HepG2 (cell line): ENCODE measurements at regions not wholly inside any gene's neighbourhood (a gene's known extent, or its start where the extent isn't known, plus 50 kb on each side); places are given as distances from the start of the nearest gene placed in this dataset.

Experiments
- ATAC-seq: fragments of 200-7000 bp; cut with Tn5 transposase; 3 replicates; pipeline ENCODE4 v1.9.1; 2020; ENCODE audit warnings: mild to moderate bottlenecking, moderate library complexity
- BruUV-seq: library from RNA; stranded (reverse); fragments of 400-500 nt; replicated peaks from 2 replicates; lab custom pipeline; 2021; lab: Mats Ljungman, UMichigan
- CTCF ChIA-PET: fragments of 300-600 bp; formaldehyde crosslinking; extraction: SDS; loops from one replicate; lab custom pipeline; 2021; ENCODE audit warnings: low total read pairs, inconsistent platforms, low intra/inter-chr PET ratio; lab: Yijun Ruan, JAX
- POLR2A ChIA-PET: fragments of 350-600 bp; sonication (Branson Sonifier 250); formaldehyde crosslinking; loops from one replicate; lab custom pipeline; 2020; ENCODE audit warnings: antibody characterized with exemption, inconsistent platforms; lab: Yijun Ruan, JAX
- DNase-seq: peaks from one replicate; pipeline ENCODE4 v3.0.0-alpha.2; 2015; ENCODE audit warnings: low spot score
- FAIRE-seq: peaks from 3 replicates; lab custom pipeline; 2011; peaks lifted over from hg19 to GRCh38; lab: Jason Lieb, UNC
- H2AFZ ChIP-seq: one replicate; pipeline ENCODE4 v1.6.1; 2011; ENCODE audit warnings: low read length, inconsistent platforms
- H3K27ac ChIP-seq: fragments of 300-600 bp; 3 replicates; pipeline ENCODE4 v1.8.0; 2011; ENCODE audit warnings: mixed run types, mild to moderate bottlenecking, mixed read lengths, low read length, inconsistent platforms; ENCODE audit not compliant: insufficient read depth; ENCODE audit errors: extremely low read length
- H3K27me3 ChIP-seq, 2 experiments: fragments of 200-600 bp in 1 of 2; 2 replicates in 1 of 2; 3 replicates in 1 of 2; pipeline versions ENCODE4 v1.6.0 to v1.8.0; 2011; ENCODE audit warnings: low read length in 2 of 2, mild to moderate bottlenecking in 2 of 2, moderate library complexity in 2 of 2, inconsistent platforms in 1 of 2; ENCODE audit not compliant: insufficient read depth in 2 of 2, control insufficient read depth in 1 of 2
- H3K36me3 ChIP-seq, 2 experiments: fragments of 200-600 bp in 1 of 2; replicated peaks in 1 of 2; 2 replicates in 1 of 2; 3 replicates in 1 of 2; pipeline versions ENCODE4 v1.5.1 to v1.8.0; 2011; ENCODE audit warnings: low read length in 2 of 2, inconsistent platforms in 1 of 2; ENCODE audit not compliant: insufficient read depth in 2 of 2, control insufficient read depth in 1 of 2
- H3K4me1 ChIP-seq: 2 replicates; pipeline ENCODE4 v1.5.1; 2012; ENCODE audit warnings: low read length, inconsistent platforms; ENCODE audit not compliant: insufficient read depth
- H3K4me2 ChIP-seq: 2 replicates; pipeline ENCODE4 v1.6.0; 2011; ENCODE audit warnings: low read depth, low read length, inconsistent platforms
- H3K4me3 ChIP-seq, 3 experiments: fragments of 200-600 bp in 1 of 3; sonication (generic), shearing (Covaris generic) in 1 of 3; replicated peaks in 1 of 3; 2 replicates each; pipeline ENCODE4 v1.5.1; 2011 to 2016; ENCODE audit warnings: low read length in 3 of 3, inconsistent platforms in 2 of 3, low read depth in 2 of 3, mild to moderate bottlenecking in 2 of 3, control low read depth in 1 of 3, mixed read lengths in 1 of 3; ENCODE audit not compliant: insufficient read depth in 1 of 3
- H3K79me2 ChIP-seq: one replicate; pipeline ENCODE4 v1.6.1; 2011; ENCODE audit warnings: low read length, inconsistent platforms; ENCODE audit not compliant: insufficient read depth
- H3K9ac ChIP-seq: 2 replicates; pipeline ENCODE4 v1.6.0; 2011; ENCODE audit warnings: mild to moderate bottlenecking, low read depth, low read length, inconsistent platforms; ENCODE audit not compliant: insufficient read depth
- H3K9me3 ChIP-seq: 2 replicates; pipeline ENCODE4 v1.5.1; 2012; ENCODE audit warnings: mild to moderate bottlenecking, low read length
- H4K20me1 ChIP-seq: 2 replicates; pipeline ENCODE4 v1.6.0; 2011; ENCODE audit warnings: inconsistent platforms, mild to moderate bottlenecking, low read length, moderate library complexity; ENCODE audit not compliant: insufficient read depth
- MAFG ChIP-seq: sonication (generic); formaldehyde crosslinking; IDR thresholded peaks from 2 replicates; pipeline ENCODE4 v1.5.1; 2020; ENCODE audit warnings: mild to moderate bottlenecking, missing genetic modification reagents
- MTA1 ChIP-seq: sonication (generic); formaldehyde crosslinking; IDR thresholded peaks from 2 replicates; pipeline ENCODE4 v1.4.0; 2020; ENCODE audit warnings: missing genetic modification reagents, mild to moderate bottlenecking, borderline replicate concordance
- RFXAP ChIP-seq: sonication (generic); formaldehyde crosslinking; IDR thresholded peaks from 2 replicates; pipeline ENCODE4 v1.4.0; 2020; ENCODE audit warnings: missing genetic modification reagents, borderline replicate concordance
- SALL2 ChIP-seq: sonication (generic); formaldehyde crosslinking; IDR thresholded peaks from 2 replicates; pipeline ENCODE4 v1.8.1; 2023; ENCODE audit warnings: mild to moderate bottlenecking, missing genetic modification reagents, inconsistent platforms
- ZBTB2 ChIP-seq: sonication (generic); formaldehyde crosslinking; IDR thresholded peaks from 2 replicates; pipeline ENCODE4 v1.8.0; 2022; ENCODE audit warnings: low read depth, missing genetic modification reagents
- ZKSCAN5 ChIP-seq: sonication (generic); formaldehyde crosslinking; IDR thresholded peaks from 2 replicates; pipeline ENCODE4 v1.5.1; 2020; ENCODE audit warnings: mild to moderate bottlenecking, missing genetic modification reagents
- ZMYM2 ChIP-seq: sonication (generic); formaldehyde crosslinking; IDR thresholded peaks from 2 replicates; pipeline ENCODE4 v1.8.0; 2022; ENCODE audit warnings: mild to moderate bottlenecking, missing genetic modification reagents
- ZNF432 ChIP-seq: sonication (generic); formaldehyde crosslinking; IDR thresholded peaks from 2 replicates; pipeline ENCODE4 v1.5.0; 2020; ENCODE audit warnings: missing genetic modification reagents, mild to moderate bottlenecking, borderline replicate concordance
- WGBS: methylation state at CpG from one replicate; pipeline ENCODE4 v1.1.6; 2017; ENCODE audit warnings: low lambda C conversion rate; 5-methylcytosine and 5-hydroxymethylcytosine counted together
- in situ Hi-C: cut with HindIII; loops from 2 replicates; pipeline ENCODE4 v1.10.0; 2017; ENCODE audit warnings: low pct_unique_long_range_greater_than_20kb; ENCODE audit not compliant: extremely low pct_ligation_motif_present
- intact Hi-C: fragments of 100-400 bp; cut with micrococcal nuclease; formaldehyde crosslinking; loops from one replicate; pipeline ENCODE4 v1.10.0; 2022; ENCODE audit not compliant: unreplicated experiment

- no peaks in the 10 kb centered on the region for H3K36me3 ChIP-seq
- no peak for TF ChIP-seq ZMYM2 (CRISPR knock-in tag)
- no peak for TF ChIP-seq SALL2 (CRISPR knock-in tag)
- TF ChIP-seq MTA1 (CRISPR knock-in tag): no peak
- no peak for TF ChIP-seq ZKSCAN5 (CRISPR knock-in tag)
- TF ChIP-seq, all 625 proteins: peak for 0
- FAIRE-seq: no peak
- Histone ChIP-seq H3K9me3 (no peaks in the 10 kb centered on the region), H4K20me1 (no peaks in the 10 kb centered on the region), H3K9ac (no peak overlapping the region), H2AFZ (no peak overlapping the region), H3K27ac (no peak overlapping the region), H3K4me1 (no peaks in the 10 kb centered on the region), H3K4me2 (no peak overlapping the region), H3K4me3 (no peak overlapping the region), H3K27me3 (peaks cover 0 to 3% of the 10 kb centered on the region in 2 experiments; a peak in 2 of 5 replicates), H3K79me2 (no peaks in the 10 kb centered on the region)
- 0% methylated on average over 2 of the region's 2 CpGs for WGBS
- intact Hi-C loops: no loop called here
- BruUV-seq: no TSS peak
- DNase-seq: no peak
- in situ Hi-C loops: no loop called here
- ChIA-PET POLR2A (no interaction called here), CTCF (no interaction called here)
- ATAC-seq: no peak
Measured at GRCh38 chr5:74136276-74136825, 504.2 kb downstream of the ENC1 start.

GRCh38 chr5:74135033-74135432, 505.5 kb downstream of the ENC1 start:
- Histone ChIP-seq H3K79me2 (no peaks in the 10 kb centered on the region), H3K36me3 (no peaks in the 10 kb centered on the region), H3K4me2 (no peak overlapping the region), H3K9ac (no peak overlapping the region), H3K4me1 (no peaks in the 10 kb centered on the region), H4K20me1 (no peaks in the 10 kb centered on the region), H3K27ac (no peak overlapping the region), H2AFZ (no peak overlapping the region), H3K27me3 (peaks cover 0 to 3% of the 10 kb centered on the region in 2 experiments; a peak in 2 of 5 replicates), H3K4me3 (no peak overlapping the region), H3K9me3 (no peaks in the 10 kb centered on the region)
- WGBS: 80% methylated on average over 1 of the region's 1 CpG
- DNase-seq (no peak), ATAC-seq (no peak), FAIRE-seq (no peak)
- TF ChIP-seq ZBTB2 (CRISPR knock-in tag) (no peak), RFXAP (no peak), MAFG (CRISPR knock-in tag) (no peak), ZNF432 (CRISPR knock-in tag) (no peak)
- ChIA-PET CTCF (no interaction called here), POLR2A (no interaction called here)
- intact Hi-C loops: no loop called here
- in situ Hi-C loops: no loop called here
- no TSS peak for BruUV-seq
